CD8-positive, alpha-beta memory T cell (primary cell): ENCODE measurements at regions not wholly inside any gene's neighbourhood (a gene's known extent, or its start where the extent isn't known, plus 50 kb on each side); places are given as distances from the start of the nearest gene placed in this dataset.

ENCODE experiments used
- CTCF ChIA-PET: fragments of 350-600 bp; sonication (Branson Sonifier 250); formaldehyde crosslinking; loops from one replicate; lab custom pipeline; 2021; ENCODE audit warnings: antibody characterized with exemption; lab: Charles Lee
- POLR2A ChIA-PET: fragments of 350-600 bp; sonication (Branson Sonifier 250); formaldehyde crosslinking; loops from one replicate; lab custom pipeline; 2021; ENCODE audit warnings: antibody characterized with exemption; lab: Charles Lee
- DNase-seq, 5 donors: peaks; one replicate each; pipeline versions ENCODE4 v3.0.0 to v3.0.0-alpha.2; 2020 to 2022; ENCODE audit warnings: mixed read lengths in 1 of 5
- H3K27ac ChIP-seq: one replicate; pipeline ENCODE4 v1.7.0; 2013; ENCODE audit warnings: low read depth, mild to moderate bottlenecking, low read length, moderate library complexity
- H3K27me3 ChIP-seq: 2 replicates; pipeline ENCODE4 v1.7.0; 2013; ENCODE audit warnings: low read length, mild to moderate bottlenecking; ENCODE audit not compliant: insufficient read depth, poor library complexity, severe bottlenecking
- H3K36me3 ChIP-seq: 2 replicates; pipeline ENCODE4 v1.7.0; 2013; ENCODE audit warnings: mild to moderate bottlenecking, low read length, moderate library complexity; ENCODE audit not compliant: insufficient read depth
- H3K4me1 ChIP-seq: 2 replicates; pipeline ENCODE4 v1.7.0; 2013; ENCODE audit warnings: mild to moderate bottlenecking, low read length, moderate library complexity; ENCODE audit not compliant: insufficient read depth
- H3K4me3 ChIP-seq: 2 replicates; pipeline ENCODE4 v1.7.0; 2013; ENCODE audit warnings: mild to moderate bottlenecking, low read length
- H3K9me3 ChIP-seq: 2 replicates; pipeline ENCODE4 v1.7.0; 2013; ENCODE audit warnings: mild to moderate bottlenecking, low read length
- H3K27ac Mint-ChIP-seq, 8 donors: one replicate each; pipeline ENCODE4 v1.8.0; 2020 to 2021; ENCODE audit warnings: mixed read lengths in 8 of 8, mild to moderate bottlenecking in 6 of 8, inconsistent platforms in 3 of 8, moderate library complexity in 3 of 8
- H3K27me3 Mint-ChIP-seq, 2 donors: one replicate each; pipeline ENCODE4 v1.8.0; 2020 to 2021; ENCODE audit warnings: mixed read lengths in 2 of 2, mild to moderate bottlenecking in 1 of 2, moderate library complexity in 1 of 2
- H3K36me3 Mint-ChIP-seq, 3 donors: one replicate each; pipeline ENCODE4 v1.8.0; 2020 to 2021; ENCODE audit warnings: mixed read lengths in 3 of 3, inconsistent platforms in 1 of 3, mild to moderate bottlenecking in 1 of 3
- H3K4me1 Mint-ChIP-seq, 3 donors: one replicate each; pipeline ENCODE4 v1.8.0; 2020 to 2021; ENCODE audit warnings: mixed read lengths in 3 of 3, inconsistent platforms in 1 of 3, mild to moderate bottlenecking in 1 of 3
- H3K4me3 Mint-ChIP-seq, 7 donors: one replicate each; pipeline ENCODE4 v1.8.0; 2020 to 2021; ENCODE audit warnings: mixed read lengths in 7 of 7, mild to moderate bottlenecking in 6 of 7, moderate library complexity in 4 of 7, inconsistent platforms in 2 of 7
- H3K9me3 Mint-ChIP-seq, 5 donors: one replicate each; pipeline ENCODE4 v1.8.0; 2020 to 2022; ENCODE audit warnings: mixed read lengths in 5 of 5, mild to moderate bottlenecking in 3 of 5, moderate library complexity in 2 of 5, inconsistent platforms in 1 of 5

DNA sequence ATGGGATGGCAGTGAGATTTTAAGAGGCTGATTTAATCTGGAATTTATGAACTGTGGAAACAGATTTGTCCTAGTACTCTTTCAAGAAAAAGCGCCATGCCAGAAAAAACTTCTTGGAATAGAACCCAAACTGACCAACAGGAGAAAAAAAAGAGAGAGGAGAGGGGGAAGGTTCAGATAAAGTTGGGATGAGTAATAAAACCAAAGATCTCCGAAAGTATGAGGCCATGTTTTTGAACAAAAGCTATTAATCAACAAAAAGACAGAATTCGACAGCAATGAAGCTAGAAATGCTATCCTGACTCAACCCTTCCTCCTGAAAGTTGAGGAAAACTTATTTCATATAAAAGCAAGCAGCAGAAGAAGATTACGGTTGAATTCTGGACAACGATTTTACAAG, 135.5 kb downstream of the CEMIP2 start:
- Mint-ChIP-seq H3K9me3 (no peaks in the 10 kb centered on the region), H3K4me1 (peaks cover 0 to 5% (median 4%) of the 10 kb centered on the region in 3 donors), H3K27me3 (peaks cover 1 to 4% of the 10 kb centered on the region in 2 donors), H3K36me3 (peaks cover 0 to 9% (median 0%) of the 10 kb centered on the region in 3 donors), H3K27ac (no peak overlapping the region), H3K4me3 (no peak overlapping the region)
- no peak for DNase-seq
- Histone ChIP-seq H3K27me3 (no peaks in the 10 kb centered on the region), H3K4me3 (no peak overlapping the region), H3K36me3 (no peaks in the 10 kb centered on the region), H3K27ac (no peak overlapping the region), H3K9me3 (no peaks in the 10 kb centered on the region), H3K4me1 (no peaks in the 10 kb centered on the region)
- ChIA-PET POLR2A (no interaction called here), CTCF (no interaction called here)

DNA sequence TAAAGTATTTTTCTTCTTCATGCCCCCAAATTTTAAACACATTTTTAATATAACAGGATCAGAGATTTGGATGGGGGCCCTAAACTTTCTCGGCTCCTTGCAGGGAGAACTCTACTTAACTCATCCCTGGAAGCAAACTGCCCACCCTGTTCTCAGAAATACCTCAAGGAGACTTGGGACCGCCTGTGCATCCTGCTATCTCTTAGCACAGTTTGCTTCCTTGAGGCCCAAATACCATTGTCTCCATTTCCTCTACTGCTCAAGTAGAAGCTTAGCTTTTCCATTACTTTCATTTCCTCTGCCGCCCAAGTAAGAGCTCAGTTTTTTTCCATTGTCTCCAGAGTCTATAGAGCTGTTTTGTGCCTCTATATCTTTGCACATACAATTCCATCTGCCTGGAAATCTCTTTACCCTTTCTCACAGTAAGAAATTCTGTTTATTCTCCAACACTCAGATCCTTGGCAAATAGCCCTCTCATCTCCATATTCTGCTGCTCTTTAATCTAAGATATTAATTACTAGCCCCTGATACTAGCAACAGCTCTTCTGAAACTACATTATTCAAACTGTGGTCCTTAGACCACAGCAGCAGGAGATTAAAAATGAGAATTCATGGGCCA, 137.8 kb downstream of the CEMIP2 start:
- H3K36me3 ChIP-seq, result no peaks in the 10 kb centered on the region
- Mint-ChIP-seq H3K9me3 (no peaks in the 10 kb centered on the region), H3K4me1 (no peaks in the 10 kb centered on the region), H3K4me3 (no peak overlapping the region), H3K27me3 (peaks cover 1 to 4% of the 10 kb centered on the region in 2 donors), H3K27ac (peak overlapping the region in 1 of 8 donors; percentile 9), H3K36me3 (peaks cover 0 to 9% (median 0%) of the 10 kb centered on the region in 3 donors)
- CTCF ChIA-PET, result interaction anchor here (0.9 to 3.0 kb wide), 3 partner anchors 9 to 138 kb away, joined by 3 to 10 read pairs (median 3); no protein-coding TSS in a partner anchor
- H3K27me3 ChIP-seq, result no peaks in the 10 kb centered on the region
- H3K27ac ChIP-seq, result no peak overlapping the region
- no peaks in the 10 kb centered on the region for H3K4me1 ChIP-seq
- no peaks in the 10 kb centered on the region for H3K9me3 ChIP-seq
- POLR2A ChIA-PET, result no interaction called here
- H3K4me3 ChIP-seq, result no peak overlapping the region
- DNase-seq, result no peak

DNA sequence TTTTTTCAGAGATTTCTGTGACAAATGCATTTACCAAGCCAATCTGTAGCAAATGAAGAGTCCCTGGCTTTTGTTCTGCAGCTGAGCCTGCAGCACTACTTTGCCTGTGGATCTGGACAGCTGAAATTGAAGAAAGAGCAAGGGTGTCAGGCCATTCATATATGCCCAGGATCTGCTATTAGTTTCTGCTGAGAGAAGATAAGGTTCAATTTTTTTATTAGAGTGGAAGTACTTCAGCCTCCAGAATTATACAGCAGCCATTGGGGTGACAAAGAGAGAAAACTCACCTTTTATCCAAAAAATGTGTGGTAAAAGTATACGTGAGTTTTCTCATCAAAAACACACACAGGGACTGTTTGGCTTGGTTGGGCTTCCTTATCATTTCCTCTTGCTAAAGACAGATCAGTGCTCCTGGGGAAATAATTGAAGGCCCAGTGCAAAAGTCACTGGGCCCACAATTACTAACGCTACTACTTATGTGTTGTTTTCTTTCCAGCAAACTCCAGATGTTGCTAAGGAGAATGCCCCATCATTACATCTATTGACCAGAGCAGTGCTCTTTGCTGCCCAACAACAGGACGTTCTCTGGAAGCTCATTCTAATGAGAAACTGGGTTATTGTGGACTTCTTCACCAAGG, 138.6 kb downstream of the CEMIP2 start:
- H3K9me3 Mint-ChIP-seq, result no peaks in the 10 kb centered on the region
- CTCF ChIA-PET, result interaction anchor here (0.9 to 3.0 kb wide), 6 partner anchors 10 to 1028 kb away, joined by 3 to 10 read pairs (median 4); partner anchors contain the start of genes C9orf85 and CEMIP2

GRCh38 chr9:71628247-71628646, 140.1 kb downstream of the CEMIP2 start:
- Mint-ChIP-seq H3K36me3 (peaks cover 0 to 9% (median 0%) of the 10 kb centered on the region in 3 donors), H3K4me1 (no peaks in the 10 kb centered on the region), H3K4me3 (no peak overlapping the region), H3K27ac (no peak overlapping the region), H3K27me3 (peaks cover 7 to 9% of the 10 kb centered on the region in 2 donors), H3K9me3 (no peaks in the 10 kb centered on the region)
- ChIA-PET POLR2A (interaction anchor here (1.0 kb wide), 1 partner anchor 10 kb away, joined by 4 read pairs; no protein-coding TSS in a partner anchor), CTCF (interaction anchor here (0.9 to 3.0 kb wide), 5 partner anchors 11 to 191 kb away, joined by 3 to 10 read pairs (median 4); partner anchors contain the start of gene CEMIP2)
- Histone ChIP-seq H3K4me3 (no peak overlapping the region), H3K4me1 (no peaks in the 10 kb centered on the region), H3K9me3 (no peaks in the 10 kb centered on the region), H3K27ac (no peak overlapping the region), H3K36me3 (no peaks in the 10 kb centered on the region), H3K27me3 (no peaks in the 10 kb centered on the region)
- peak in 1 of 5 donors; percentile 6 for DNase-seq

More for the DNA sequence above, 138.6 kb downstream of the CEMIP2 start:
- Histone ChIP-seq H3K4me1 (no peaks in the 10 kb centered on the region), H3K27me3 (no peaks in the 10 kb centered on the region), H3K4me3 (no peak overlapping the region), H3K36me3 (no peaks in the 10 kb centered on the region), H3K27ac (no peak overlapping the region), H3K9me3 (no peaks in the 10 kb centered on the region)
- H3K36me3 Mint-ChIP-seq, result peaks cover 0 to 9% (median 0%) of the 10 kb centered on the region in 3 donors
- POLR2A ChIA-PET, result no interaction called here
- peak overlapping the region in 1 of 8 donors; percentile 41 for H3K27ac Mint-ChIP-seq
- H3K4me3 Mint-ChIP-seq, result no peak overlapping the region
- H3K4me1 Mint-ChIP-seq, result no peaks in the 10 kb centered on the region
- peaks cover 1 to 4% of the 10 kb centered on the region in 2 donors for H3K27me3 Mint-ChIP-seq
- DNase-seq, result no peak

GRCh38 chr9:71627537-71627936, 140.8 kb downstream of the CEMIP2 start:
- no peak overlapping the region for H3K4me3 ChIP-seq
- no peaks in the 10 kb centered on the region for H3K4me1 ChIP-seq

GRCh38 chr9:71626395-71626794, 141.9 kb downstream of the CEMIP2 start:
- H3K36me3 Mint-ChIP-seq, result no peaks in the 10 kb centered on the region
- H3K27me3 Mint-ChIP-seq, result peaks cover 11 to 14% of the 10 kb centered on the region in 2 donors
- no peak overlapping the region for H3K27ac Mint-ChIP-seq
- no peaks in the 10 kb centered on the region for H3K4me1 Mint-ChIP-seq
- H3K4me3 ChIP-seq, result no peak overlapping the region
- no peaks in the 10 kb centered on the region for H3K36me3 ChIP-seq
- no peak overlapping the region for H3K4me3 Mint-ChIP-seq
- H3K4me1 ChIP-seq, result no peaks in the 10 kb centered on the region
- DNase-seq, result no peak
- no peaks in the 10 kb centered on the region for H3K9me3 Mint-ChIP-seq
- no peaks in the 10 kb centered on the region for H3K9me3 ChIP-seq
- no peak overlapping the region for H3K27ac ChIP-seq
- H3K27me3 ChIP-seq, result no peaks in the 10 kb centered on the region
- POLR2A ChIA-PET, result no interaction called here
- CTCF ChIA-PET, result no interaction called here

More at GRCh38 chr9:71627537-71627936, 140.8 kb downstream of the CEMIP2 start:
- DNase-seq, result no peak
- no peaks in the 10 kb centered on the region for H3K4me1 Mint-ChIP-seq
- ChIA-PET POLR2A (interaction anchor here (1.0 kb wide), 1 partner anchor 11 kb away, joined by 4 read pairs; no protein-coding TSS in a partner anchor), CTCF (interaction anchor here (0.9 to 2.3 kb wide), 2 partner anchors 141 to 156 kb away, joined by 3 to 10 read pairs; partner anchors contain the start of gene CEMIP2)
- H3K27me3 Mint-ChIP-seq, result peaks cover 7 to 8% of the 10 kb centered on the region in 2 donors
- H3K9me3 Mint-ChIP-seq, result no peaks in the 10 kb centered on the region
- H3K27ac Mint-ChIP-seq, result no peak overlapping the region
- H3K4me3 Mint-ChIP-seq, result no peak overlapping the region
- no peaks in the 10 kb centered on the region for H3K27me3 ChIP-seq
- peaks cover 0 to 5% (median 0%) of the 10 kb centered on the region in 3 donors for H3K36me3 Mint-ChIP-seq
- no peaks in the 10 kb centered on the region for H3K36me3 ChIP-seq
- no peaks in the 10 kb centered on the region for H3K9me3 ChIP-seq
- no peak overlapping the region for H3K27ac ChIP-seq

GRCh38 chr9:71624728-71625127, 143.6 kb downstream of the CEMIP2 start:
- H3K9me3 ChIP-seq, result no peaks in the 10 kb centered on the region
- no peaks in the 10 kb centered on the region for H3K4me1 Mint-ChIP-seq
- H3K27ac ChIP-seq, result no peak overlapping the region
- peaks cover 11 to 19% of the 10 kb centered on the region in 2 donors for H3K27me3 Mint-ChIP-seq
- no peak overlapping the region for H3K27ac Mint-ChIP-seq
- ChIA-PET POLR2A (no interaction called here), CTCF (no interaction called here)
- no peaks in the 10 kb centered on the region for H3K36me3 Mint-ChIP-seq
- H3K9me3 Mint-ChIP-seq, result no peaks in the 10 kb centered on the region
- H3K4me3 ChIP-seq, result no peak overlapping the region
- no peaks in the 10 kb centered on the region for H3K4me1 ChIP-seq
- H3K27me3 ChIP-seq, result peaks cover 3% of the 10 kb centered on the region
- no peaks in the 10 kb centered on the region for H3K36me3 ChIP-seq
- H3K4me3 Mint-ChIP-seq, result no peak overlapping the region
- no peak for DNase-seq

- no peaks in the 10 kb centered on the region for H3K9me3 ChIP-seq
- peaks cover 0 to 6% (median 2%) of the 10 kb centered on the region in 3 donors for H3K36me3 Mint-ChIP-seq
- no peak overlapping the region for H3K4me3 ChIP-seq
- CTCF ChIA-PET, result no interaction called here
- H3K27me3 ChIP-seq, result peaks cover 3% of the 10 kb centered on the region
- H3K4me1 Mint-ChIP-seq, result no peaks in the 10 kb centered on the region
- H3K9me3 Mint-ChIP-seq, result peaks cover 0 to 2% (median 0%) of the 10 kb centered on the region in 5 donors
- POLR2A ChIA-PET, result no interaction called here
- DNase-seq, result no peak
- no peak overlapping the region for H3K27ac Mint-ChIP-seq
- peaks cover 10 to 19% of the 10 kb centered on the region in 2 donors for H3K27me3 Mint-ChIP-seq
- H3K4me1 ChIP-seq, result no peaks in the 10 kb centered on the region
- H3K27ac ChIP-seq, result no peak overlapping the region
- H3K36me3 ChIP-seq, result no peaks in the 10 kb centered on the region
- H3K4me3 Mint-ChIP-seq, result no peak overlapping the region
Measured at GRCh38 chr9:71620746-71621145, 147.6 kb downstream of the CEMIP2 start.
